SK-N-SH treated with all-trans-retinoic acid at 6 μM for 48 hours (cell line): ENCODE measurements at regions not wholly inside any gene's neighbourhood (a gene's known extent, or its start where the extent isn't known, plus 50 kb on each side); places are given as distances from the start of the nearest gene placed in this dataset.

Experiments used
- ATAC-seq: fragments of 200-7000 bp; cut with Tn5 transposase; 3 replicates; pipeline ENCODE4 v1.9.1; 2020; ENCODE audit warnings: mild to moderate bottlenecking, moderate library complexity
- ARNTL ChIP-seq: fragments of 450-650 bp; formaldehyde crosslinking; IDR thresholded peaks from 2 replicates; pipeline ENCODE4 v1.5.0; 2020; ENCODE audit warnings: low read depth, mild to moderate bottlenecking, moderate library complexity, borderline replicate concordance
- BACH2 ChIP-seq: fragments of 250-450 bp; sonication (Bioruptor Pico); IDR thresholded peaks from 2 replicates; pipeline ENCODE4 v1.9.0; 2021; ENCODE audit warnings: mild to moderate bottlenecking, borderline replicate concordance
- CSDC2 ChIP-seq: fragments of 250-450 bp; sonication (Bioruptor Pico); IDR thresholded peaks from 2 replicates; pipeline ENCODE4 v1.5.0; 2020; ENCODE audit warnings: mild to moderate bottlenecking, moderate library complexity
- ESRRG ChIP-seq: fragments of 250-450 bp; sonication (Bioruptor Pico); IDR thresholded peaks from 2 replicates; pipeline ENCODE4 v1.6.1; 2021; ENCODE audit warnings: mild to moderate bottlenecking
- GLIS3 ChIP-seq: fragments of 250-450 bp; sonication (Bioruptor Pico); IDR thresholded peaks from 2 replicates; pipeline ENCODE4 v1.5.0; 2020; ENCODE audit warnings: mild to moderate bottlenecking, moderate library complexity
- ISL1 ChIP-seq: fragments of 250-450 bp; sonication (Bioruptor Pico); IDR thresholded peaks from 2 replicates; pipeline ENCODE4 v2.1.2; 2022; ENCODE audit warnings: mild to moderate bottlenecking, moderate library complexity
- OSR1 ChIP-seq: fragments of 250-450 bp; sonication (Bioruptor Pico); IDR thresholded peaks from 2 replicates; pipeline ENCODE4 v1.8.0; 2022; ENCODE audit warnings: moderate library complexity, mild to moderate bottlenecking, inconsistent platforms
- PATZ1 ChIP-seq: fragments of 250-450 bp; sonication (Bioruptor Pico); IDR thresholded peaks from 2 replicates; pipeline ENCODE4 v1.8.0; 2020; ENCODE audit warnings: mild to moderate bottlenecking, moderate library complexity, borderline replicate concordance
- POU6F1 ChIP-seq: fragments of 250-450 bp; sonication (Bioruptor Pico); IDR thresholded peaks from 2 replicates; pipeline ENCODE4 v1.8.0; 2021; ENCODE audit warnings: low read depth, mild to moderate bottlenecking, moderate library complexity, borderline replicate concordance
- PPARA ChIP-seq: fragments of 250-450 bp; sonication (Bioruptor Pico); IDR thresholded peaks from 2 replicates; pipeline ENCODE4 v1.5.0; 2020; ENCODE audit warnings: mild to moderate bottlenecking, borderline replicate concordance
- SNAI2 ChIP-seq: fragments of 250-450 bp; sonication (Bioruptor Pico); IDR thresholded peaks from 2 replicates; pipeline ENCODE4 v1.5.0; 2020; ENCODE audit warnings: mild to moderate bottlenecking, moderate library complexity
- TCF4 ChIP-seq: fragments of 250-450 bp; sonication (Bioruptor Pico); IDR thresholded peaks from 2 replicates; pipeline ENCODE4 v1.8.0; 2021; ENCODE audit warnings: mild to moderate bottlenecking, moderate library complexity, borderline replicate concordance
- TOX ChIP-seq: fragments of 250-450 bp; sonication (Bioruptor Pico); IDR thresholded peaks from 2 replicates; pipeline ENCODE4 v1.8.0; 2021; ENCODE audit warnings: mild to moderate bottlenecking, moderate library complexity, borderline replicate concordance
- TSHZ2 ChIP-seq: fragments of 250-450 bp; sonication (Bioruptor Pico); IDR thresholded peaks from 2 replicates; pipeline ENCODE4 v1.5.0; 2020; ENCODE audit warnings: mild to moderate bottlenecking, moderate library complexity
- ZC3H10 ChIP-seq: fragments of 250-450 bp; sonication (Bioruptor Pico); IDR thresholded peaks from 2 replicates; pipeline ENCODE4 v1.5.1; 2021; ENCODE audit warnings: mild to moderate bottlenecking, moderate library complexity
- ZFP3 ChIP-seq: fragments of 250-450 bp; sonication (Bioruptor Pico); IDR thresholded peaks from 2 replicates; pipeline ENCODE4 v1.5.0; 2020; ENCODE audit warnings: mild to moderate bottlenecking, moderate library complexity
- ZFP30 ChIP-seq: fragments of 450-650 bp; formaldehyde crosslinking; IDR thresholded peaks from 2 replicates; pipeline ENCODE4 v1.5.0; 2022; ENCODE audit warnings: mild to moderate bottlenecking, moderate library complexity
- ZNF70 ChIP-seq: fragments of 450-650 bp; formaldehyde crosslinking; IDR thresholded peaks from 2 replicates; pipeline ENCODE4 v1.5.0; 2020; ENCODE audit warnings: mild to moderate bottlenecking, moderate library complexity
- ZNF8 ChIP-seq: fragments of 450-650 bp; formaldehyde crosslinking; IDR thresholded peaks from 2 replicates; pipeline ENCODE4 v1.5.0; 2020; ENCODE audit warnings: mild to moderate bottlenecking, moderate library complexity
- TF ChIP-seq, protein P1 (sequence below): fragments of 250-450 bp; sonication (Bioruptor Pico); IDR thresholded peaks from 2 replicates; pipeline ENCODE4 v1.5.1; 2021; ENCODE audit warnings: mild to moderate bottlenecking, moderate library complexity
- TF ChIP-seq, protein P2 (sequence below): fragments of 250-450 bp; sonication (Bioruptor Pico); IDR thresholded peaks from 2 replicates; pipeline ENCODE4 v1.5.1; 2020; ENCODE audit warnings: low read depth, mild to moderate bottlenecking, moderate library complexity

DNA sequence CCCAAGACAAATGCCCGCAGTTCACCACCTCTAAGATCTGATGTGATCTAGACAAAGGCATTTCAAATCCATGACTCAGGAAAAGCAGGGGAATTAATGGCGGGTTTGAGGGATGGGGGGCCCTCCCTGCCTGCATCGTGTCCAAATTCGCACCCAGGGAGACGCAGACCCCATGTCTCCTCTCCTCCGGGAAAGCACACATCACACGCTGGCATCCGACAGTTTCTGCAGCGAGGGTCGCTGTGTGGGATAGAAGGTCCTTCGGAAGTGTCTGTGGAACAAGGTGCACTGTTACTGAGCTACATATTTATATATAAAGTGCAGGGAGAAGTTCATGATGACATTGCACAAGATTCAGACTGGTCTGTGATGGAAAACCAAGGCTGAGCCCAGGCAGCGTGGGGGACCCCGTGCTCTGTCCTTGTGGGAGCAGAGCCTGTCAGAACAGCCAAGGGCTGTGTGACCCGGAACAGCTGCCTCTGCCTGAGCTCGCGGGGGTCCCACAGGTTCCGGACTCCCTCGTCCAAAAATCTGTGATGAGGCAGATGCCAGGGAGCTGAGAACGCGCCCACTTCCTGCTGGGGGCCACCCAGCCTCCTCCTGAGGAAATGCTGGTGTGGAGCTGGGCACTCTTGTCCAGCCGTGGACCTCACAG is 82.3 kb upstream of the CTDP1 start:
- ATAC-seq: no peak
- TF ChIP-seq PPARA (no peak), ZFP30 (CRISPR knock-in tag) (no peak), OSR1 (no peak)

- TF ChIP-seq GLIS3 (CRISPR knock-in tag): no peak
- no peak for TF ChIP-seq ZFP3 (CRISPR knock-in tag)
- no peak for TF ChIP-seq SNAI2
- TF ChIP-seq ISL1: no peak
- no peak for TF ChIP-seq ZNF8 (CRISPR knock-in tag)
- TF ChIP-seq CSDC2 (CRISPR knock-in tag): no peak
- no peak for TF ChIP-seq TCF4 (CRISPR knock-in tag)
- TF ChIP-seq BACH2 (CRISPR knock-in tag): no peak
- no peak for TF ChIP-seq POU6F1 (CRISPR knock-in tag)
- no peak for TF ChIP-seq ARNTL
- no peak for TF ChIP-seq OSR1
- TF ChIP-seq, protein P1, sequence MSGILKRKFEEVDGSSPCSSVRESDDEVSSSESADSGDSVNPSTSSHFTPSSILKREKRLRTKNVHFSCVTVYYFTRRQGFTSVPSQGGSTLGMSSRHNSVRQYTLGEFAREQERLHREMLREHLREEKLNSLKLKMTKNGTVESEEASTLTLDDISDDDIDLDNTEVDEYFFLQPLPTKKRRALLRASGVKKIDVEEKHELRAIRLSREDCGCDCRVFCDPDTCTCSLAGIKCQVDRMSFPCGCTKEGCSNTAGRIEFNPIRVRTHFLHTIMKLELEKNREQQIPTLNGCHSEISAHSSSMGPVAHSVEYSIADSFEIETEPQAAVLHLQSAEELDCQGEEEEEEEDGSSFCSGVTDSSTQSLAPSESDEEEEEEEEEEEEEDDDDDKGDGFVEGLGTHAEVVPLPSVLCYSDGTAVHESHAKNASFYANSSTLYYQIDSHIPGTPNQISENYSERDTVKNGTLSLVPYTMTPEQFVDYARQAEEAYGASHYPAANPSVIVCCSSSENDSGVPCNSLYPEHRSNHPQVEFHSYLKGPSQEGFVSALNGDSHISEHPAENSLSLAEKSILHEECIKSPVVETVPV (CRISPR knock-in tag): no peak
- TF ChIP-seq, protein P2, sequence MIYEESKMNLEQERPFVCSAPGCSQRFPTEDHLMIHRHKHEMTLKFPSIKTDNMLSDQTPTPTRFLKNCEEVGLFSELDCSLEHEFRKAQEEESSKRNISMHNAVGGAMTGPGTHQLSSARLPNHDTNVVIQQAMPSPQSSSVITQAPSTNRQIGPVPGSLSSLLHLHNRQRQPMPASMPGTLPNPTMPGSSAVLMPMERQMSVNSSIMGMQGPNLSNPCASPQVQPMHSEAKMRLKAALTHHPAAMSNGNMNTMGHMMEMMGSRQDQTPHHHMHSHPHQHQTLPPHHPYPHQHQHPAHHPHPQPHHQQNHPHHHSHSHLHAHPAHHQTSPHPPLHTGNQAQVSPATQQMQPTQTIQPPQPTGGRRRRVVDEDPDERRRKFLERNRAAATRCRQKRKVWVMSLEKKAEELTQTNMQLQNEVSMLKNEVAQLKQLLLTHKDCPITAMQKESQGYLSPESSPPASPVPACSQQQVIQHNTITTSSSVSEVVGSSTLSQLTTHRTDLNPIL (CRISPR knock-in tag): no peak
- TF ChIP-seq TOX (CRISPR knock-in tag): no peak
- no peak for TF ChIP-seq PPARA
- TF ChIP-seq ZFP30 (CRISPR knock-in tag): no peak
- no peak for TF ChIP-seq ZC3H10
- TF ChIP-seq, all 23 proteins: peak for 0
- ATAC-seq: no peak
Observed at GRCh38 chr18:79597831-79598632, 81.6 kb upstream of the CTDP1 start.

DNA sequence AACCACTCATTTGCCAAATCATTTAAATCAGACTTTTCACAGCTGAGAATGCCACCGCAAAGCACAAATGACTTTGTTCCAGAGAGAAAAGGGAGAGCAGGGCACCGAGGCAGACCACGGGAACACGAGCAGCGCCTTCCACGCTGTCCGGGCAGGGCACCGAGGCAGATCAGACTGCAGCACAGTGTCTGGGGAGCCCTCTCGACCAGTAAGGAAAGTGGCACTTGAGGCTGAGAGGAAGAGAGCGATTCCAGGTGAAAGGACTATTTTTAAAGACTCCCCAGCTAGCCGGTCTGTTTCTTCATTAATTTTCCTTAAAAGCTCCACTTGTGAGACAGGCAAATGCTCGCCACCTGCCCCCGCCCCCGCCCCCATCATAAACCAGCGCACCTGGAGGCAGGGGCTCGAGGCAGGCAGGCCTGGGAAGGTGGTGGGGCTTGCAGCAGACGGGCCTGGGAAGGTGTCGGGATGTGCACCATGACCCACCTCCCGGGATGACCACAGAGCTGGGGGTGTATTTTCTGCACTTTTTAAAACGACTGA is 80.9 kb upstream of the CTDP1 start:
- TF ChIP-seq CSDC2 (CRISPR knock-in tag) (no peak), ESRRG (no peak), ZNF8 (CRISPR knock-in tag) (no peak), PATZ1 (CRISPR knock-in tag) (no peak), BACH2 (CRISPR knock-in tag) (no peak), ZFP3 (CRISPR knock-in tag) (no peak), POU6F1 (CRISPR knock-in tag) (no peak), TSHZ2 (CRISPR knock-in tag) (no peak), ISL1 (no peak), ZNF70 (CRISPR knock-in tag) (no peak), ARNTL (no peak), TCF4 (CRISPR knock-in tag) (no peak)
- TF ChIP-seq, protein P2 (CRISPR knock-in tag): no peak
- ATAC-seq: no peak
